Skin epidermis (tissue), 12 donors: ENCODE measurements at regions not wholly inside any gene's neighbourhood (a gene's known extent, or its start where the extent isn't known, plus 50 kb on each side); places are given as distances from the start of the nearest gene placed in this dataset.
"Not testable (repeated sequence)": the region's sequence is repeated elsewhere in the genome, so short reads cannot be mapped to it uniquely, and the experiment has no call there.

ENCODE experiments used
- H3K27ac ChIP-seq, 21 experiments: fragments of 200-600 bp; sonication (generic) in 11 of 21; one replicate each; pipeline ENCODE4 v1.5.0; 2020; ENCODE audit warnings: mild to moderate bottlenecking in 3 of 21, inconsistent platforms in 2 of 21, moderate library complexity in 2 of 21
- H3K4me3 ChIP-seq, 7 experiments: fragments of 200-600 bp; sonication (generic) in 2 of 7; one replicate each; pipeline ENCODE4 v1.5.0; 2020; ENCODE audit warnings: inconsistent platforms in 2 of 7, mild to moderate bottlenecking in 2 of 7, moderate library complexity in 1 of 7

DNA sequence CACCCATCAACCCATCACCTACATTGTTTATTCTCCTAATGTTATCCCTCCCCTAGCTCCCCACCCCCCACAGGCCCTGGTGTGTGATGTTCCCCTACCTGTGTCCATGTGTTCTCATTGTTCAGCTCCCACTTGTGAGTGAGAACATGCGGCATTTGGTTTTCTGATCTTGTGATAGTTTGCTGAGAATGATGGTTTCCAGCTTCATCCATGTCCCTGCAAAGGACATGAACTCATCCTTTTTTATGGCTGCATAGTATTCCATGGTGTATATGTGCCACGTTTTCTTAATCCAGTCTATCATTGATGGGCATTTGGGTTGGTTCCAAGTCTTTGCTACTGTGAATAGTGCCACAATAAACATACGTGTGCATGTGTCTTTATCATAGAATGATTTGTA, 118.1 kb upstream of the IER5L start:
- H3K4me3 ChIP-seq, H3K27ac ChIP-seq: not testable (repeated sequence)

DNA sequence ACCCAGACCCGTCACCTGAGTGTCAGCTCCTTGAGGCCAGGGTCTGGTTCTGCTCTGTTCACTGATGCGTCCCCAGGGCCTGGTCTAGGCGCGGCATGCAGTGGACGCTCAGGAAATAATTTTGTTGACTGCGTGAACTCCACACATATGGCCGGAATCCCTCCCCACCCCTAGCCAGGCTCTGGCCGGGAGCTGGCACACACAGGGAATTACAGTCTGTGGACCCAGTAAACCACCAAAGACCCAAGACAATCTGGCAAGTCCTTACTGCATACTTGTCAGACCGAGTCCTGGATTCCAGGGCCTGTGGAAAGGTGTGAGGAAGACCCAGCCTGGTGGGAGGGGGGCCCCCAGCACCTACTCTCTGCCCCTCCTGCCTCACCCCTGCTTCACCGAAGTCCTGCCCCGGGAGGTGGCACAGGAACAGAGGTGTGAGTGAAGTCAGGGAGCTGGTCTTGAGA, 113.0 kb upstream of the IER5L start:
- no peak overlapping the region for H3K4me3 ChIP-seq
- H3K27ac ChIP-seq, result no peak overlapping the region

DNA sequence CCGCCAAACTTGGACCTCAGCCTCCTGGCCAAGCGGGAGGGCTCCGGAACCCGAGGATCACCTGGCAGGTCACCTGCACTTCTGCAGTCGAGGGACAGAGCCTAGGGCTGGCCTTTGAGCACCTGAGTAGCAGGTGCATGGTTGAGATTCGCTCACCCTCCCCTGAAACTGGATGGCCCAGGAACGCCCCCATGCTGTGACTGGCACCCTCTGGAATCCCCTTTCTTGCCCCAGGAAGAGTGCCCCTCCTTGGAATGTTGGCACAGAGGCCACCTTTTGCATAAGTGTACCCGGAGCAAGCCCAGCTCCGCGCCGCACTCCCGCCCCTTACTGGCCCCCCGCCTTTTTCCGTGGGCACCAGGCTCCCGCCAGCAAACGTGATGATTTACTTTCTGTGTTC, 112.5 kb upstream of the IER5L start:
- Histone ChIP-seq H3K27ac (no peak overlapping the region), H3K4me3 (no peak overlapping the region)

- Histone ChIP-seq H3K27ac (no peak overlapping the region), H3K4me3 (no peak overlapping the region)
These were observed 111.8 kb upstream of the IER5L start for GRCh38 chr9:129289883-129290282.

DNA sequence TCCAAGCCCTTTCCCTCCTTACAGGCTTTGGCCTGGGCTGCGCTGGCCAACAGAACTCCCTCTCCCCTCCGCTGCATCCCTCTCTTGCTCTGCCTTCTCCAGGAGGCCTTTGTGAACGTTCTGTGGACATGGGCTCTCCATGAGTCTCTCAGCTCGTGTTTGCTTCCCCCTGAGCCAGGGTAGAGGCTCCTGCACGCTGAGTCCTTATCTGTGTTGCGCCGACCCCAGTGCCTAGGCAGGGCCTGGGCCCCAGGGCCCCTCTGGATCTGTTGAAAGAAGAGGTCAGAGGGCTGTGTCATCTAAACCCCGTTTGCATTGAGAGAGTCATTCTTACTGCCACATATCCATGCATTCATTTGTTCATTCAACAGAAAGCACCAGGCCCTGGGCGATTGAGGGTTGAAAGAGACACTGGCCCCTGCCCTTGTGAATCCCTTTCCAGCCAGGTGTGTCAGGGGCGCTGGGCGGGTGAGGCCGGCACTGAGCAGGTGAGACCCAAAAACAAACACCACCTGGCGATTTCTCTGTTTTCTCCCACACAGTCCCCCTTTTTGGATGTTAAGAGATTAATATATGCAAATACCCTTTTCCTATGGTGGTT, 111.2 kb upstream of the IER5L start:
- Histone ChIP-seq H3K27ac (no peak overlapping the region), H3K4me3 (no peak overlapping the region)

- Histone ChIP-seq H3K4me3 (no peak overlapping the region), H3K27ac (no peak overlapping the region)
These were observed 109.7 kb upstream of the IER5L start for GRCh38 chr9:129287619-129288305.

DNA sequence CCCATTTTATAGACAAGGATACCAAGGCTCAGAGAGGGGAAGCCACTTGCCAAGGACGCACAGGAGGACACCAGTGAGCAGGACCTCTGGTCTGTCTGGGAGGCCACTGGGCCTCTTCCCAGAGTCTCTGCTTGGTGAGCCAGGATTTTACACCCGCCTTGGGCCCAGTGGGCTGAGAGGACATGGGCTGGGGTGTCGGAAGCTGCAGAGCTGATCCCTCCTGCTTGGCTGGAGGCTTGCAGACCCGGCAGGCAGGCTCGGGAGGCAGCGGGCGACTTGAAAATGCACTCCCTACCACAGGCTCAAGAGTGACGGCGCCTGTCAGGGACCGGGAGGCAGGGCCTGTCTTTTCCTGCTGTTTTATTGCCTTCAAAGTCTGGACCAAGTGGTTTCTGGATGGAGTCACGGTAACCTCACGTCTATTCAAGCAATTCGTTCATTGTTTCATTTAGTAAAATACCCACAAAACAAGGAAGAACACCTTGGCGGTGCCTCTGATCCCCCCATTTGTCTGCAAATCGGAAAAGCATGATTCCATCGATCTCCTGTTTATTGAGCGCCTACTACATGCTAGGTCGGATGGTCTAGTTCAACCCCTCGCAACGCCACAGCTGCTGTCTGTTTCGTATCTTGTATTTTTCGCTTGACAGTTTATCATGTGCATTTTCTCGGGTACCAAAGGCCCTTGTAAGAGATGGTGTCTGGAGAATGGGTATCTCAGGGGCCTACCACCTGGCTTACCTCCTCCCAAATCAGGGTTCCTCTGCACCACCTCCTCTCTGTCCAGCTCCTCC, 108.1 kb upstream of the IER5L start:
- Histone ChIP-seq H3K27ac (no peak overlapping the region), H3K4me3 (no peak overlapping the region)

GRCh38 chr9:129285382-129285781, 107.3 kb upstream of the IER5L start:
- no peak overlapping the region for H3K4me3 ChIP-seq
- H3K27ac ChIP-seq, result no peak overlapping the region

DNA sequence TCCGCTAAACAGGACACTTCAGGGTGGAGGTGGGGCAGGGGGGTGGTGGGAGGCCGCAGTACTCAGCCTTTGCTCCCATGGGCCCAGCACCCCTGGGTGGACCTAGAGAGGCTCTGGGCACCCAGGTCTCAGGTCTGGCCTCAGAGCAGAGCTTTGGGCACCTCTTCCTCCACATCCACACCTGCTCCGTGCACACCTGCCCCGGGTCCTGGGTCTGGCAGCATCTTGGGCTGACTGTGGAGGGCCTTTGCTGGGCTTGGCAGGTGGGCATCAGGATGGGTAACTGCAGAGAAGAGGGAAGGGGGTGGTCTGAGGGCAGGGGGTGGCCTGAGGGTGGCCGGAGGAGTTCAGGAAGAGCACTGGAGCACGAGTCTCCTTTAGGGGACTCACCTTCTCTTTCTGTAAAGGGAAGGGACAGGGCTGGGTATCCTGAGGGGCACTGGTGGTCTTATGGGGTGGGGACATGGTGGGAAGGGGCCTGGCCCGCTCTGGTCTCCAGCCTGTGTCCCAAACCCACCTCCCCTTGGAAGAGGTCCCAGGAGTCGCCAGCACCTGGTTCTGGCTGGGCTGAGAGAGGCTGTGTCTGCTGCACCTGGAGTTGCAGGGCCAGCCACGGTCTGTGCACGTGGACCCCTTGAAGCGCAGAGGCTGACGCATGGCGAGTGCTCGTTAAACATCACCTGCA, 106.7 kb upstream of the IER5L start:
- Histone ChIP-seq H3K4me3 (no peak overlapping the region), H3K27ac (no peak overlapping the region)

GRCh38 chr9:129283705-129284606, 105.9 kb upstream of the IER5L start:
- peak overlapping the region in 1 of 7 experiments; percentile 27 for H3K4me3 ChIP-seq

GRCh38 chr9:129283291-129283691, 105.2 kb upstream of the IER5L start:
- Histone ChIP-seq H3K27ac (peak overlapping the region in 11 of 21 experiments; percentile 18 to 69 (median 52)), H3K4me3 (peak overlapping the region in 5 of 7 experiments; percentile 3 to 39 (median 27))

More at GRCh38 chr9:129283705-129284606, 105.9 kb upstream of the IER5L start:
- H3K27ac ChIP-seq, result no peak overlapping the region

DNA sequence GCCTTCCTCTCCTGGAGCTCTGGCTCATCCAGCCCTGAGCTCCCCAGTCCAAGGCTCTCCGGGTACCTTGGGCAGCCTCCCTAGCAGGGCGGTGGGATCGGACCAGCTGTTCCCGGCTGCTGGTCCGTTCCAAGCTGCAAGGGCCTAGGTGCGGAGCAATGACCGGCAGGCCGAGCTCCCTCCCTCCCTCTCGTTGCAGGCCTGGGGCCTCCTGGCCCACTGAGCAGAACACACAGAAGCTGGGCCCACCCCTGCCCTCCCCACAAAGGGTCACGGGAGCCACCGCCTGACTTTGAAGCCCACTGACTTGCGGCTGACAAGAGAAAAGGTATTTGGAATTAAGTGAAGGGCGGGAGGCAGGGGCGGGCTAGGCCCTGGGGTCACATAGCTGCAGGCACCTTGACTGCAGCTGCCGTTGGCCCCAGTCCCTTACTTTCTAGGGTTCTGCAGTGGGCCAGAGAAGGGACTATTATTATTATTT, 104.7 kb upstream of the IER5L start:
- peak overlapping the region in 15 of 21 experiments; percentile 7 to 73 (median 51) for H3K27ac ChIP-seq
- H3K4me3 ChIP-seq, result peak overlapping the region; percentile 3 to 39 (median 19)

- H3K27ac ChIP-seq, result peak overlapping the region in 12 of 21 experiments; percentile 7 to 73 (median 55)
- peak overlapping the region in 6 of 7 experiments; percentile 10 to 39 (median 23) for H3K4me3 ChIP-seq
These were observed 104.2 kb upstream of the IER5L start for GRCh38 chr9:129282272-129282671.

- no peak overlapping the region for H3K4me3 ChIP-seq
- peak overlapping the region in 5 of 21 experiments; percentile 7 to 63 (median 21) for H3K27ac ChIP-seq
These were observed 103.6 kb upstream of the IER5L start for GRCh38 chr9:129281506-129282145.

- Histone ChIP-seq H3K4me3 (no peak overlapping the region), H3K27ac (peak overlapping the region in 2 of 21 experiments; percentile 11 to 21)
These were observed 102.7 kb upstream of the IER5L start for GRCh38 chr9:129280623-129281271.

GRCh38 chr9:129280236-129280622, 102.2 kb upstream of the IER5L start:
- Histone ChIP-seq H3K4me3 (no peak overlapping the region), H3K27ac (no peak overlapping the region)

GRCh38 chr9:129278391-129279237, 100.6 kb upstream of the IER5L start:
- no peak overlapping the region for H3K4me3 ChIP-seq
- peak overlapping the region in 12 of 21 experiments; percentile 11 to 72 (median 34) for H3K27ac ChIP-seq
